HepG2 (cell line): ENCODE measurements at regions not wholly inside any gene's neighbourhood (a gene's known extent, or its start where the extent isn't known, plus 50 kb on each side); places are given as distances from the start of the nearest gene placed in this dataset.

Experiments
- CREM ChIP-seq, 2 experiments: sonication (generic) in 1 of 2; formaldehyde crosslinking in 1 of 2; IDR thresholded peaks; 2 replicates each; pipeline versions ENCODE4 v1.4.0 to v1.6.1; 2016 to 2020; ENCODE audit warnings: antibody characterized with exemption in 1 of 2, mild to moderate bottlenecking in 1 of 2, missing genetic modification reagents in 1 of 2
- CTCF ChIP-seq: sonication (generic); formaldehyde crosslinking; IDR thresholded peaks from 2 replicates; pipeline ENCODE4 v1.5.0; 2020; ENCODE audit warnings: mild to moderate bottlenecking, missing genetic modification reagents, moderate library complexity
- NR3C1 ChIP-seq: sonication (generic); formaldehyde crosslinking; IDR thresholded peaks from 2 replicates; pipeline ENCODE4 v1.4.0; 2020; ENCODE audit warnings: missing genetic modification reagents
- PAWR ChIP-seq: sonication (generic); formaldehyde crosslinking; IDR thresholded peaks from 2 replicates; pipeline ENCODE4 v1.4.0; 2020; ENCODE audit warnings: missing genetic modification reagents, mild to moderate bottlenecking, borderline replicate concordance
- ZBTB39 ChIP-seq: sonication (generic); formaldehyde crosslinking; IDR thresholded peaks from 2 replicates; pipeline ENCODE4 v1.5.0; 2020; ENCODE audit warnings: missing genetic modification reagents
- ZNF292 ChIP-seq: sonication (generic); formaldehyde crosslinking; IDR thresholded peaks from 2 replicates; pipeline ENCODE4 v1.8.1; 2022; ENCODE audit warnings: mild to moderate bottlenecking, low read depth, missing genetic modification reagents, borderline replicate concordance

DNA sequence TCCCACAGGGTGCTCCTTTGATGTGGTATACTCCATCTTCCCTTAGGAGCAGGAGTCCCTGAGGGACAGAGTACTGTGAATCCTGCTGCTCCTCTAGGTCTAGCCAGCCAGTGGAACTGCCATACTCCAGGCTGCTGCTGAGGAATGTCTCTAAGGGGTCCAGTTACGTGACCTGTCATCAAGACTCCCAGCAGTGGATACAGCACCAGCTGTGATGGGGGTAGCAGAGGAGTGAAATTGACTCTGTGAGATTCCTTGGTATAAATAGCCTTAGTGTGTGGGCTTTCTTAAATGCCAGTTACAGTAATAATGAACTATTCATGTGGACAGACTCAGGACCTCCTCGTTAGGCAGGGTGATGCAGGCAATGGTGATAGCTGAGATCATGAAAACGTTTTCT lies 140.4 kb upstream of the LUZP2 start:
- no peak for TF ChIP-seq NR3C1 (CRISPR knock-in tag)
- TF ChIP-seq ZNF292 (CRISPR knock-in tag), result no peak
- TF ChIP-seq ZBTB39, result no peak
- TF ChIP-seq CREM (IDR thresholded peaks at IDR 0.05), result no peak
- no peak for TF ChIP-seq CREM (CRISPR knock-in tag; IDR thresholded peaks at IDR 0.05)
- TF ChIP-seq PAWR (CRISPR knock-in tag), result no peak
- no peak for TF ChIP-seq CTCF (CRISPR knock-in tag)
